TTC549 (cell line): ENCODE measurements at regions not wholly inside any gene's neighbourhood (a gene's known extent, or its start where the extent isn't known, plus 50 kb on each side); places are given as distances from the start of the nearest gene placed in this dataset.

Source experiments
- FAIRE-seq: peaks from 2 replicates; lab custom pipeline; 2012; peaks lifted over from hg19 to GRCh38; lab: Jason Lieb, UNC

- FAIRE-seq = no peak
These were observed 215.6 kb downstream of the ESM1 start for GRCh38 chr5:54769746-54770145.

GRCh38 chr5:54769072-54769471 lies 216.3 kb downstream of the ESM1 start:
- no peak for FAIRE-seq

GRCh38 chr5:54766748-54767147 lies 218.6 kb downstream of the ESM1 start:
- no peak for FAIRE-seq

GRCh38 chr5:54765165-54766028 lies 220.0 kb downstream of the ESM1 start:
- FAIRE-seq = no peak

GRCh38 chr5:54764102-54765090 lies 221.0 kb downstream of the ESM1 start:
- no peak for FAIRE-seq

GRCh38 chr5:54761213-54761701 lies 224.1 kb downstream of the ESM1 start:
- no peak for FAIRE-seq

- FAIRE-seq = no peak
These were observed 225.0 kb downstream of the ESM1 start for GRCh38 chr5:54760182-54760935.

- FAIRE-seq = no peak
These were observed 227.4 kb downstream of the ESM1 start for GRCh38 chr5:54758038-54758437.

- FAIRE-seq = no peak
These were observed 227.9 kb downstream of the ESM1 start for GRCh38 chr5:54757541-54757940.

- FAIRE-seq = no peak
These were observed 228.5 kb downstream of the ESM1 start for GRCh38 chr5:54756796-54757402.

GRCh38 chr5:54756301-54756700 lies 229.1 kb downstream of the ESM1 start:
- FAIRE-seq = no peak

- FAIRE-seq = no peak
These were observed 230.5 kb downstream of the ESM1 start for GRCh38 chr5:54754878-54755277.

GRCh38 chr5:54754420-54754819 lies 231.0 kb downstream of the ESM1 start:
- FAIRE-seq = no peak

- FAIRE-seq = no peak
These were observed 231.6 kb downstream of the ESM1 start for GRCh38 chr5:54753753-54754152.

- FAIRE-seq = no peak
These were observed 232.4 kb downstream of the ESM1 start for GRCh38 chr5:54753034-54753433.

- no peak for FAIRE-seq
These were observed 231.0 kb downstream of the SNX18 start for GRCh38 chr5:54748527-54748926.

GRCh38 chr5:54746777-54747398 lies 229.3 kb downstream of the SNX18 start:
- no peak for FAIRE-seq

GRCh38 chr5:54746346-54746745 lies 228.8 kb downstream of the SNX18 start:
- no peak for FAIRE-seq

GRCh38 chr5:54745599-54745998 lies 228.0 kb downstream of the SNX18 start:
- no peak for FAIRE-seq

GRCh38 chr5:54743997-54744788 lies 226.6 kb downstream of the SNX18 start:
- no peak for FAIRE-seq
